ENCODE measurements at regions not wholly inside any gene's neighbourhood (a gene's known extent, or its start where the extent isn't known, plus 50 kb on each side); places are given as distances from the start of the nearest gene placed in this dataset.

DNA sequence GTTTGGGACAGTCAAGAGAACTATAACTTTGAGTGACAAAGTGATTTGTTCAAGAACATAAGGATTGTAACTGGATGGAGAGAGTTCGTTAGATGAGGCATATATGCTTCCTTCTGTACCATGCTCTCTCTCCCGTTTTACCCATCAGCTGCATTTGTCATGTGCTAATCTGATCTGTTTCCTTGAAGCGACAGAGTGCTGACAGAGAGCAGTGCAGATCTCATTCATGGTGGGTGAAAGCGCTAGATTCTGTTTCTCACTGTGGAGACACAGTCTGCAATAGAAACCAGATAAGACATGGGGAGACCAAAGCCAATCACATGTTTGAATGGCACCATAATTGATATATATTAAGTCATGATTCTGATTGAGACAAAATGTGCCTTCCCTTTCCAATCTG, 456.6 kb upstream of the CELF4 start:
- Histone ChIP-seq H4K20me1 (replicated peaks; ENCODE audit: control insufficient read depth, extremely low read depth, insufficient read depth, low read length) (no peaks in the 10 kb centered on the region), H3K4me3 (replicated peaks in 1 of 3; ENCODE audit: insufficient read depth in 1 of 3, low read depth in 1 of 3, low read length in 3 of 3) (no peak overlapping the region), H3K79me2 (ENCODE audit: control insufficient read depth, insufficient read depth, low read length) (no peaks in the 10 kb centered on the region), H3K4me2 (ENCODE audit: insufficient read depth, low read length) (no peak overlapping the region), H3K4me1 (ENCODE audit: control insufficient read depth, extremely low read depth, insufficient read depth, low read length) (no peaks in the 10 kb centered on the region), H3K36me3 (ENCODE audit: control insufficient read depth in 2 of 2, extremely low read depth in 1 of 2, insufficient read depth in 2 of 2, low read length in 2 of 2) (no peaks in the 10 kb centered on the region), H2AFZ (ENCODE audit: low read depth, low read length) (no peak overlapping the region), H3K27ac (ENCODE audit: insufficient read depth, low read depth, low read length) (no peak overlapping the region), H3K9me1 (replicated peaks; ENCODE audit: control insufficient read depth, extremely low read depth, insufficient read depth, low read length) (no peaks in the 10 kb centered on the region), H3K27me3 (ENCODE audit: control insufficient read depth in 2 of 2, insufficient read depth in 2 of 2, low read length in 2 of 2) (no peaks in the 10 kb centered on the region), H3K9me3 (replicated peaks; ENCODE audit: control insufficient read depth, insufficient read depth, low read length) (peaks cover 4% of the 10 kb centered on the region), H3K9ac (replicated peaks; ENCODE audit: extremely low read depth, insufficient read depth, low read length) (no peak overlapping the region)
- TF ChIP-seq EZH2 (IDR thresholded peaks at IDR 0.05; ENCODE audit: borderline replicate concordance, low read depth, low read length, severe bottlenecking) (no peak), MYC (IDR thresholded peaks at IDR 0.05; ENCODE audit: low read depth, low read length) (no peak), GATA2 (IDR thresholded peaks at IDR 0.05; ENCODE audit: insufficient read depth, insufficient read length, low read depth, low read length) (no peak), POLR2AphosphoS5 (IDR thresholded peaks at IDR 0.05; ENCODE audit: insufficient read depth, low read depth, low read length) (no peak), JUN (IDR thresholded peaks at IDR 0.05; ENCODE audit: borderline replicate concordance, insufficient read depth, insufficient read length, low read depth) (no peak), FOS (IDR thresholded peaks at IDR 0.05; ENCODE audit: borderline replicate concordance, insufficient read depth, low read length) (no peak), POLR2A (IDR thresholded peaks at IDR 0.05; ENCODE audit: low read depth, low read length) (no peak)
- TF ChIP-seq, protein P1, sequence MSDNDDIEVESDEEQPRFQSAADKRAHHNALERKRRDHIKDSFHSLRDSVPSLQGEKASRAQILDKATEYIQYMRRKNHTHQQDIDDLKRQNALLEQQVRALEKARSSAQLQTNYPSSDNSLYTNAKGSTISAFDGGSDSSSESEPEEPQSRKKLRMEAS (IDR thresholded peaks at IDR 0.05; ENCODE audit: insufficient read depth, insufficient read length), result no peak
- TF ChIP-seq, protein P2, sequence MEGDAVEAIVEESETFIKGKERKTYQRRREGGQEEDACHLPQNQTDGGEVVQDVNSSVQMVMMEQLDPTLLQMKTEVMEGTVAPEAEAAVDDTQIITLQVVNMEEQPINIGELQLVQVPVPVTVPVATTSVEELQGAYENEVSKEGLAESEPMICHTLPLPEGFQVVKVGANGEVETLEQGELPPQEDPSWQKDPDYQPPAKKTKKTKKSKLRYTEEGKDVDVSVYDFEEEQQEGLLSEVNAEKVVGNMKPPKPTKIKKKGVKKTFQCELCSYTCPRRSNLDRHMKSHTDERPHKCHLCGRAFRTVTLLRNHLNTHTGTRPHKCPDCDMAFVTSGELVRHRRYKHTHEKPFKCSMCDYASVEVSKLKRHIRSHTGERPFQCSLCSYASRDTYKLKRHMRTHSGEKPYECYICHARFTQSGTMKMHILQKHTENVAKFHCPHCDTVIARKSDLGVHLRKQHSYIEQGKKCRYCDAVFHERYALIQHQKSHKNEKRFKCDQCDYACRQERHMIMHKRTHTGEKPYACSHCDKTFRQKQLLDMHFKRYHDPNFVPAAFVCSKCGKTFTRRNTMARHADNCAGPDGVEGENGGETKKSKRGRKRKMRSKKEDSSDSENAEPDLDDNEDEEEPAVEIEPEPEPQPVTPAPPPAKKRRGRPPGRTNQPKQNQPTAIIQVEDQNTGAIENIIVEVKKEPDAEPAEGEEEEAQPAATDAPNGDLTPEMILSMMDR (IDR thresholded peaks at IDR 0.05; ENCODE audit: extremely low read depth in 1 of 2, insufficient read depth in 1 of 2, low read depth in 1 of 2, low read length in 2 of 2), result no peak
- ChIA-PET POLR2A (no interaction called here), CTCF (no interaction called here)
- BruUV-seq (replicated peaks), result no TSS peak
- FAIRE-seq, result no peak
- dilution Hi-C loops (cut with MboI; ENCODE audit: extremely low pct_ligation_motif_present, low sequenced_read_pairs), result no loop called here
- intact Hi-C loops (cut with micrococcal nuclease), result no loop called here
- DNase-seq (ENCODE audit: low read depth, low spot score), result no peak

Measured in endothelial cell of umbilical vein (primary cell).